Mesenchymal stem cell (in vitro differentiated cells and primary cell): ENCODE measurements at regions not wholly inside any gene's neighbourhood (a gene's known extent, or its start where the extent isn't known, plus 50 kb on each side); places are given as distances from the start of the nearest gene placed in this dataset.

ENCODE experiments used
- DNase-seq: peaks from one replicate; pipeline ENCODE4 v3.0.0-alpha.2; 2013
- H2AFZ ChIP-seq: one replicate; pipeline ENCODE4 v1.6.1; 2013; ENCODE audit warnings: low read depth, mild to moderate bottlenecking, control low read depth, inconsistent platforms, low read length, moderate library complexity
- H2AK5ac ChIP-seq: 2 replicates; pipeline ENCODE4 v1.6.1; 2013; ENCODE audit warnings: low read length, moderate library complexity, mild to moderate bottlenecking, inconsistent platforms; ENCODE audit not compliant: severe bottlenecking
- H2BK120ac ChIP-seq: one replicate; pipeline ENCODE4 v1.6.1; 2013; ENCODE audit warnings: low read depth, mild to moderate bottlenecking, inconsistent platforms, low read length, moderate library complexity
- H2BK12ac ChIP-seq, 2 experiments: one replicate each; pipeline ENCODE4 v1.6.1; 2013; ENCODE audit warnings: inconsistent platforms in 2 of 2, low read length in 2 of 2, mild to moderate bottlenecking in 2 of 2, moderate library complexity in 2 of 2, control low read depth in 1 of 2
- H2BK15ac ChIP-seq: one replicate; pipeline ENCODE4 v1.6.1; 2013; ENCODE audit warnings: mild to moderate bottlenecking, low read depth, inconsistent platforms; ENCODE audit not compliant: poor library complexity, severe bottlenecking
- H2BK5ac ChIP-seq: 2 replicates; pipeline ENCODE4 v1.6.1; 2013; ENCODE audit warnings: low read depth, mild to moderate bottlenecking, low read length, control low read depth, inconsistent platforms; ENCODE audit not compliant: poor library complexity, severe bottlenecking
- H3K14ac ChIP-seq, 2 experiments: one replicate each; pipeline ENCODE4 v1.6.1; 2013; ENCODE audit warnings: inconsistent platforms in 2 of 2, low read length in 2 of 2, control low read depth in 1 of 2, mild to moderate bottlenecking in 1 of 2, moderate library complexity in 1 of 2
- H3K18ac ChIP-seq, 2 experiments: one replicate each; pipeline ENCODE4 v1.6.1; 2013; ENCODE audit warnings: inconsistent platforms in 2 of 2, low read length in 2 of 2, control low read depth in 1 of 2, low read depth in 1 of 2, mild to moderate bottlenecking in 1 of 2
- H3K23ac ChIP-seq, 2 experiments: one replicate each; pipeline ENCODE4 v1.6.1; 2013; ENCODE audit warnings: inconsistent platforms in 2 of 2, low read length in 2 of 2, mild to moderate bottlenecking in 2 of 2, moderate library complexity in 2 of 2, control low read depth in 1 of 2
- H3K27ac ChIP-seq: 2 replicates; pipeline ENCODE4 v1.5.1; 2013; ENCODE audit warnings: mild to moderate bottlenecking, moderate library complexity, low read length, control low read depth, inconsistent platforms; ENCODE audit not compliant: poor library complexity, severe bottlenecking
- H3K27me3 ChIP-seq, 2 experiments: 2 replicates each; pipeline versions ENCODE4 v1.6.1 to v1.7.0; 2013; ENCODE audit warnings: low read length in 2 of 2, mild to moderate bottlenecking in 2 of 2, moderate library complexity in 2 of 2, control low read depth in 1 of 2, inconsistent platforms in 1 of 2; ENCODE audit not compliant: control insufficient read depth in 1 of 2, insufficient read depth in 1 of 2
- H3K36me3 ChIP-seq, 2 experiments: 2 replicates each; pipeline versions ENCODE4 v1.6.1 to v1.7.0; 2013; ENCODE audit warnings: low read length in 2 of 2, control low read depth in 1 of 2, inconsistent platforms in 1 of 2, low read depth in 1 of 2, mild to moderate bottlenecking in 1 of 2; ENCODE audit not compliant: insufficient read depth in 2 of 2, control insufficient read depth in 1 of 2
- H3K4ac ChIP-seq, 2 experiments: one replicate each; pipeline ENCODE4 v1.6.1; 2013; ENCODE audit warnings: inconsistent platforms in 2 of 2, low read length in 2 of 2, mild to moderate bottlenecking in 2 of 2, moderate library complexity in 2 of 2, control low read depth in 1 of 2, low read depth in 1 of 2
- H3K4me1 ChIP-seq: 2 replicates; pipeline ENCODE4 v1.6.1; 2013; ENCODE audit warnings: low read depth, low read length, control low read depth; ENCODE audit not compliant: control insufficient read depth, insufficient read depth
- H3K4me2 ChIP-seq: 2 replicates; pipeline ENCODE4 v1.6.1; 2013; ENCODE audit warnings: low read length, mild to moderate bottlenecking, inconsistent platforms; ENCODE audit not compliant: poor library complexity, severe bottlenecking
- H3K4me3 ChIP-seq, 2 experiments: 2 replicates each; pipeline versions ENCODE4 v1.5.1 to v1.7.0; 2013; ENCODE audit warnings: low read length in 2 of 2, mild to moderate bottlenecking in 2 of 2, control low read depth in 1 of 2, low read depth in 1 of 2; ENCODE audit not compliant: insufficient read depth in 1 of 2
- H3K79me1 ChIP-seq: replicated peaks from 2 replicates; pipeline ENCODE4 v1.6.1; 2013; ENCODE audit warnings: mild to moderate bottlenecking, control low read depth, low read length, inconsistent platforms; ENCODE audit not compliant: poor library complexity, severe bottlenecking
- H3K9ac ChIP-seq: 2 replicates; pipeline ENCODE4 v1.7.0; 2013; ENCODE audit warnings: mild to moderate bottlenecking, low read length, moderate library complexity
- H3K9me3 ChIP-seq: 2 replicates; pipeline ENCODE4 v1.7.0; 2013; ENCODE audit warnings: mild to moderate bottlenecking, low read length; ENCODE audit not compliant: control insufficient read depth
- H4K8ac ChIP-seq: one replicate; pipeline ENCODE4 v1.6.1; 2013; ENCODE audit warnings: inconsistent platforms, mild to moderate bottlenecking, low read length, moderate library complexity
- H4K91ac ChIP-seq: one replicate; pipeline ENCODE4 v1.6.1; 2013; ENCODE audit warnings: mild to moderate bottlenecking, low read length, inconsistent platforms
- WGBS: methylation state at CpG from one replicate; pipeline ENCODE4 v1.1.7; 2013; ENCODE audit warnings: mixed read lengths; 5-methylcytosine and 5-hydroxymethylcytosine counted together

DNA sequence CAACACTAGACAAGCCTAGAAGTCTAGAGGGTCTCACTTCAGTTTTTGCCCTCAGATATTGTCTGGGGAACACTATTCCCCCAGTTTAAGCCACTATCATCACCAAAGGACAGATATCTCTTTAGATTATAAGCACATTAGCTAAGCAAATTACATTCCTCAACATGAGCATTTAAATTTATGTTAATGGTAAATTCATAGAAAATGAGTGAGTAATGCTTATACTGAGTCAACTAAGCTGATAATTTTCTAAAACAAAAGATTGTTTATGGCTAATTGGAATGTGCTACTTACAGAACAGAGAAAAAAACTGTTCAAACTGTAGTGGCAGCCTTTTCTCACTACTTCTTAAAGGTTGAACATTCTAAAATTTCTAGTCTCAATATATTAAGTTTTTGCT lies 290.2 kb downstream of the SLITRK1 start:
- Histone ChIP-seq H2BK120ac (no peak overlapping the region), H3K79me1 (no peaks in the 10 kb centered on the region), H2AFZ (no peak overlapping the region), H2BK5ac (no peak overlapping the region), H4K91ac (no peak overlapping the region), H2AK5ac (no peak overlapping the region), H3K14ac (no peak overlapping the region), H3K23ac (no peak overlapping the region), H2BK15ac (no peak overlapping the region), H3K9me3 (no peaks in the 10 kb centered on the region), H3K27me3 (no peaks in the 10 kb centered on the region), H2BK12ac (no peak overlapping the region), H4K8ac (no peak overlapping the region), H3K9ac (no peak overlapping the region), H3K4me3 (no peak overlapping the region), H3K36me3 (no peaks in the 10 kb centered on the region), H3K4ac (no peak overlapping the region), H3K4me2 (no peak overlapping the region), H3K4me1 (no peaks in the 10 kb centered on the region), H3K18ac (no peak overlapping the region), H3K27ac (no peak overlapping the region)
- DNase-seq = peak; percentile 1

DNA sequence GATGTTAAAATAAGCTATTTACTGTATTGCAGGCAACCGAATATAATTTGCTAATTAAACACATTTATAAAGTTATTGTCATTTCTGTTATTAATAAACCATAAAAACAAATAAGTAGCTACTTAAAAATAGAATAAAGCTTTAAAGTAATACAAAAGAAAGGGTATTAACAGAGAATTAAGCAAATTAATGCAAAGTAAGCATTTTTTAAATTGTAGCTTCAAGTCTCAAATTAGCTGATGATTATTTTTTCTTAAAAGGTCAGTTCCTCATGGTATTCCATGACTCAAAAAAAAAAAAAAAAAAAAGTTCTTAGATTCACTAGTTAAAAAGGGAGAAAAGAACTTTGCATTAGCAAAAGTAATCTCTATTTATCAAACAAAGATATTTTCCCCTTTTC lies 292.5 kb downstream of the SLITRK1 start:
- Histone ChIP-seq H3K36me3 (no peaks in the 10 kb centered on the region), H4K8ac (no peak overlapping the region), H3K23ac (no peak overlapping the region), H2AFZ (no peak overlapping the region), H3K27me3 (no peaks in the 10 kb centered on the region), H3K79me1 (no peaks in the 10 kb centered on the region), H3K9ac (no peak overlapping the region), H3K4me1 (no peaks in the 10 kb centered on the region), H3K4ac (no peak overlapping the region), H2BK5ac (no peak overlapping the region), H3K18ac (no peak overlapping the region), H2AK5ac (no peak overlapping the region), H3K4me2 (no peak overlapping the region), H2BK12ac (no peak overlapping the region), H4K91ac (no peak overlapping the region), H3K27ac (no peak overlapping the region), H3K14ac (no peak overlapping the region), H2BK15ac (no peak overlapping the region), H3K9me3 (no peaks in the 10 kb centered on the region), H3K4me3 (no peak overlapping the region), H2BK120ac (no peak overlapping the region)
- DNase-seq = no peak
- WGBS = no CpG with 5 or more reads among the region's 1 CpG

DNA sequence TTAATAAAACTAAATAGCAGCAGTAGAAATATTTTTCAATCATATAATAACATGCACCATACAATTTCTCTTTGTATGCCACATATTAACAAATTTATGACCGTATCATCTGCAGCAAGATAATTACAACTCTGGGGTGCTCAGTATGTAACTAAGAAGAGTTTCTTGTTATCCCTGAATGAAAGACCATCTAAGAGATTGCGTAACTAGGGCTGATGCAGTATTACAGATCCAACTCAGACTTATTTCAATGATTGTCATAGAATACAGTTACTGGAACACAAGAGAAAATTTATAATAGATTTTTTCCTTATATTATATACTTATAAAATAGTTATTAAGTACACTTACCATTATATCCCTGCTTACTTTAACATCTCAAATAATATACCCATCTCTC lies 305.1 kb downstream of the SLITRK1 start:
- H3K14ac ChIP-seq = no peak overlapping the region
- no peak overlapping the region for H3K4me2 ChIP-seq
- H3K27me3 ChIP-seq = no peaks in the 10 kb centered on the region
- H4K91ac ChIP-seq = no peak overlapping the region
- no peak overlapping the region for H2AFZ ChIP-seq
- H2BK12ac ChIP-seq = no peak overlapping the region
- H3K27ac ChIP-seq = no peak overlapping the region
- no peak overlapping the region for H2BK5ac ChIP-seq
- H3K4me3 ChIP-seq = no peak overlapping the region
- H3K18ac ChIP-seq = no peak overlapping the region
- no peak overlapping the region for H2BK120ac ChIP-seq
- WGBS = 80% methylated on average over 1 of the region's 2 CpGs
- no peaks in the 10 kb centered on the region for H3K79me1 ChIP-seq
- H2AK5ac ChIP-seq = no peak overlapping the region
- no peak for DNase-seq
- H4K8ac ChIP-seq = no peak overlapping the region
- H3K9ac ChIP-seq = no peak overlapping the region
- H3K23ac ChIP-seq = no peak overlapping the region
- H3K9me3 ChIP-seq = no peaks in the 10 kb centered on the region
- no peak overlapping the region for H2BK15ac ChIP-seq
- no peaks in the 10 kb centered on the region for H3K4me1 ChIP-seq
- H3K4ac ChIP-seq = no peak overlapping the region
- no peaks in the 10 kb centered on the region for H3K36me3 ChIP-seq

DNA sequence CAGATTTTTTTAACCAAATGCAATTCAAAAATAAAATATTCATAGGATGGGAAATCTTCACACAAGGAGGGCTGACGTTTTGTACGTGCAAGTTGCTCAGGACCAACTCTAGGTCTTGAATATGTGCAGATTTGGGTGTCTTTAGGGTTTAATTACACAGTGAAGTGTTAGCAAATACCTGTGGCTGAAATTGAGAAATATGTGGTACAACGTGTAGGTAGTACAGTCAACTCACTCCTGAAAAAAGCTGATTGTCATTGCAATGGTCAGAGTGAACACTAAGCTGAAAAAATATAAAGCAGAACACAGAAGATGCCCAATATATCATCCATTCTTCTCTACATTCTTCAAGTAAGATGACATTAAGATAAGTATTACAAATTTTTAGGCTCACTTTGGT lies 314.3 kb downstream of the SLITRK1 start:
- DNase-seq = no peak
- Histone ChIP-seq H3K27ac (no peak overlapping the region), H3K4me3 (no peak overlapping the region), H3K4ac (no peak overlapping the region), H3K79me1 (no peaks in the 10 kb centered on the region), H3K4me2 (no peak overlapping the region), H3K14ac (no peak overlapping the region), H3K36me3 (no peaks in the 10 kb centered on the region), H2BK5ac (no peak overlapping the region), H4K91ac (no peak overlapping the region), H2BK120ac (no peak overlapping the region), H4K8ac (no peak overlapping the region), H3K9ac (no peak overlapping the region), H3K9me3 (no peaks in the 10 kb centered on the region), H2BK15ac (no peak overlapping the region), H2AFZ (no peak overlapping the region), H3K4me1 (no peaks in the 10 kb centered on the region), H2AK5ac (no peak overlapping the region), H3K27me3 (no peaks in the 10 kb centered on the region), H2BK12ac (no peak overlapping the region), H3K18ac (no peak overlapping the region), H3K23ac (no peak overlapping the region)
- 100% methylated on average over 2 of the region's 3 CpGs for WGBS
